AG09309 (cell line): ENCODE measurements at regions not wholly inside any gene's neighbourhood (a gene's known extent, or its start where the extent isn't known, plus 50 kb on each side); places are given as distances from the start of the nearest gene placed in this dataset.

ENCODE experiments used
- DNase-seq: peaks from one replicate; pipeline ENCODE4 v3.0.0-alpha.2; 2010; ENCODE audit warnings: low read depth
- H3K4me3 ChIP-seq: 2 replicates; pipeline ENCODE4 v1.5.1; 2011; ENCODE audit warnings: mild to moderate bottlenecking, low read depth, low read length, moderate library complexity; ENCODE audit not compliant: control insufficient read depth
- CTCF ChIP-seq: IDR thresholded peaks from 2 replicates; pipeline ENCODE4 v1.5.1; 2011; ENCODE audit warnings: mild to moderate bottlenecking, low read depth, low read length, inconsistent platforms; ENCODE audit not compliant: insufficient read depth, control insufficient read depth; ENCODE audit errors: missing control alignments

- TF ChIP-seq CTCF: no peak
- no peak for DNase-seq
These were observed 191.7 kb upstream of the KCTD3 start for GRCh38 chr1:215375381-215375780.

GRCh38 chr1:215376544-215377264, 190.4 kb upstream of the KCTD3 start:
- DNase-seq: peak; percentile 29
- H3K4me3 ChIP-seq: no peak overlapping the region
- TF ChIP-seq CTCF: no peak

More at GRCh38 chr1:215375381-215375780, 191.7 kb upstream of the KCTD3 start:
- H3K4me3 ChIP-seq: no peak overlapping the region

GRCh38 chr1:215377746-215378145, 189.4 kb upstream of the KCTD3 start:
- no peak overlapping the region for H3K4me3 ChIP-seq
- TF ChIP-seq CTCF: no peak

GRCh38 chr1:215380566-215380965, 186.5 kb upstream of the KCTD3 start:
- no peak for TF ChIP-seq CTCF
- DNase-seq: no peak
- H3K4me3 ChIP-seq: no peak overlapping the region

More at GRCh38 chr1:215377746-215378145, 189.4 kb upstream of the KCTD3 start:
- DNase-seq: no peak

- DNase-seq: no peak
- TF ChIP-seq CTCF: no peak
- no peak overlapping the region for H3K4me3 ChIP-seq
These were observed 173.6 kb upstream of the KCTD3 start for GRCh38 chr1:215393476-215393875.

- DNase-seq: no peak
- no peak overlapping the region for H3K4me3 ChIP-seq
- no peak for TF ChIP-seq CTCF
These were observed 172.8 kb upstream of the KCTD3 start for GRCh38 chr1:215394084-215394991.
